ENCODE measurements at regions not wholly inside any gene's neighbourhood (a gene's known extent, or its start where the extent isn't known, plus 50 kb on each side); places are given as distances from the start of the nearest gene placed in this dataset.

GRCh38 chr4:58983887-58984286 lies 1873.7 kb upstream of the IGFBP7 start:
- Histone ChIP-seq H3K27me3 (no peaks in the 10 kb centered on the region), H3K9me3 (no peaks in the 10 kb centered on the region), H3K4me3 (no peak overlapping the region), H3K36me3 (no peaks in the 10 kb centered on the region), H3K4me1 (no peaks in the 10 kb centered on the region), H3K27ac (no peak overlapping the region)
- TF ChIP-seq POLR2A (IDR thresholded peaks at IDR 0.05) (no peak), CTCF (IDR thresholded peaks at IDR 0.05) (no peak)
- DNase-seq: no peak
- whole genome bisulfite sequencing, 2 donors: 37 to 45% methylated on average over 3 of the region's 3 CpGs
- intact Hi-C loops (cut with DNase I): no loop called here

GRCh38 chr4:59002148-59002547 lies 1892.0 kb upstream of the IGFBP7 start:
- no peaks in the 10 kb centered on the region for H3K27me3 ChIP-seq
- no peaks in the 10 kb centered on the region for H3K36me3 ChIP-seq
- H3K4me3 ChIP-seq: no peak overlapping the region
- TF ChIP-seq POLR2A (IDR thresholded peaks at IDR 0.05) (no peak), CTCF (IDR thresholded peaks at IDR 0.05) (no peak)
- no peak for DNase-seq
- no peaks in the 10 kb centered on the region for H3K4me1 ChIP-seq
- intact Hi-C loops (cut with DNase I): no loop called here
- WGBS, 2 donors: 57 to 63% methylated on average over 1 of the region's 1 CpG
- no peaks in the 10 kb centered on the region for H3K9me3 ChIP-seq
- no peak overlapping the region for H3K27ac ChIP-seq

GRCh38 chr4:59024257-59024656 lies 1914.1 kb upstream of the IGFBP7 start:
- TF ChIP-seq CTCF (IDR thresholded peaks at IDR 0.05) (no peak), POLR2A (IDR thresholded peaks at IDR 0.05) (no peak)
- H3K27me3 ChIP-seq: no peaks in the 10 kb centered on the region
- H3K36me3 ChIP-seq: no peaks in the 10 kb centered on the region
- H3K4me3 ChIP-seq: no peak overlapping the region
- no peaks in the 10 kb centered on the region for H3K9me3 ChIP-seq
- no peaks in the 10 kb centered on the region for H3K4me1 ChIP-seq
- no peak for DNase-seq
- H3K27ac ChIP-seq: no peak overlapping the region
- intact Hi-C loops (cut with DNase I): no loop called here

- 24 to 36% methylated on average over 1 of the region's 1 CpG for WGBS, 2 donors
- DNase-seq: no peak
- Histone ChIP-seq H3K4me1 (no peaks in the 10 kb centered on the region), H3K9me3 (no peaks in the 10 kb centered on the region), H3K27ac (no peak overlapping the region), H3K27me3 (no peaks in the 10 kb centered on the region), H3K4me3 (no peak overlapping the region), H3K36me3 (no peaks in the 10 kb centered on the region)
- intact Hi-C loops (cut with DNase I): no loop called here
- TF ChIP-seq CTCF (IDR thresholded peaks at IDR 0.05): no peak
- no peak for TF ChIP-seq POLR2A (IDR thresholded peaks at IDR 0.05)
Measured at GRCh38 chr4:59037812-59038211, 1927.6 kb upstream of the IGFBP7 start.

GRCh38 chr4:59039046-59039445 lies 1928.9 kb upstream of the IGFBP7 start:
- no peak overlapping the region for H3K4me3 ChIP-seq
- no peaks in the 10 kb centered on the region for H3K27me3 ChIP-seq
- intact Hi-C loops (cut with DNase I): no loop called here
- no peak for DNase-seq
- H3K9me3 ChIP-seq: no peaks in the 10 kb centered on the region
- 85 to 92% methylated on average over 4 to 6 of the region's 6 CpGs for WGBS, 2 donors
- H3K27ac ChIP-seq: no peak overlapping the region
- no peaks in the 10 kb centered on the region for H3K4me1 ChIP-seq
- no peaks in the 10 kb centered on the region for H3K36me3 ChIP-seq
- TF ChIP-seq CTCF (IDR thresholded peaks at IDR 0.05): no peak
- TF ChIP-seq POLR2A (IDR thresholded peaks at IDR 0.05): no peak
